Heart left ventricle (tissue), 16 donors: ENCODE measurements at regions not wholly inside any gene's neighbourhood (a gene's known extent, or its start where the extent isn't known, plus 50 kb on each side); places are given as distances from the start of the nearest gene placed in this dataset.

Experiments
- ATAC-seq, 4 donors: fragments of 200-7000 bp; cut with Tn5 transposase; one replicate each; pipeline ENCODE4 v1.9.1; 2020 to 2022; ENCODE audit warnings: moderate library complexity in 4 of 4, mild to moderate bottlenecking in 3 of 4, moderate number of reproducible peaks in 1 of 4
- DNase-seq, 5 donors: peaks; one replicate each; pipeline ENCODE4 v3.0.0-alpha.2; 2020
- H3K27ac ChIP-seq, 12 donors: fragments of 200-600 bp; sonication (generic) in 4 of 12; one replicate each; pipeline versions ENCODE4 v1.5.0 to v1.8.0; 2016 to 2022; ENCODE audit warnings: mild to moderate bottlenecking in 2 of 12
- H3K27me3 ChIP-seq, 9 donors: fragments of 200-600 bp; sonication (generic) in 2 of 9; one replicate each; pipeline versions ENCODE4 v1.5.1 to v1.8.0; 2016 to 2022; ENCODE audit warnings: mild to moderate bottlenecking in 3 of 9
- H3K36me3 ChIP-seq, 9 donors: fragments of 200-600 bp; sonication (generic) in 2 of 9; one replicate each; pipeline versions ENCODE4 v1.5.0 to v1.8.0; 2018 to 2022; ENCODE audit warnings: mild to moderate bottlenecking in 2 of 9
- H3K4me1 ChIP-seq, 12 donors: fragments of 200-600 bp; sonication (generic) in 4 of 12; one replicate each; pipeline versions ENCODE4 v1.5.0 to v1.8.0; 2016 to 2022; ENCODE audit warnings: mild to moderate bottlenecking in 3 of 12
- H3K4me3 ChIP-seq, 12 donors: fragments of 200-600 bp; sonication (generic) in 4 of 12; one replicate each; pipeline versions ENCODE4 v1.5.0 to v1.8.0; 2017 to 2022; ENCODE audit warnings: mild to moderate bottlenecking in 9 of 12, moderate library complexity in 4 of 12
- H3K9me3 ChIP-seq, 12 donors: fragments of 200-600 bp; sonication (generic) in 4 of 12; one replicate each; pipeline versions ENCODE4 v1.5.0 to v1.8.0; 2016 to 2022; ENCODE audit warnings: mild to moderate bottlenecking in 1 of 12
- POLR2A ChIP-seq, 2 donors: fragments of 450-650 bp; IDR thresholded peaks; one replicate each; pipeline ENCODE4 v1.6.1; 2017; ENCODE audit warnings: antibody characterized with exemption in 2 of 2, mild to moderate bottlenecking in 2 of 2, moderate library complexity in 2 of 2
- whole genome bisulfite sequencing, 4 donors: extraction: QIAGEN DNeasy Blood & Tissue Kit in 2 of 4; methylation state at CpG; one replicate each; pipeline versions ENCODE4 v1.1.5 to v1.1.7; 2013 to 2018; 5-methylcytosine and 5-hydroxymethylcytosine counted together
- intact Hi-C, 10 donors: fragments of 100-400 bp; cut with DNase I; formaldehyde crosslinking; loops; one replicate each; pipeline versions ENCODE4 v1.11.1 to v1.14.2; 2022
- TF ChIP-seq, protein P1 (sequence below), 12 donors: fragments of 200-600 bp; sonication (generic) in 4 of 12; IDR thresholded peaks; one replicate each; pipeline versions ENCODE4 v1.5.0 to v1.8.0; 2018 to 2022; ENCODE audit warnings: antibody characterized with exemption in 12 of 12, mild to moderate bottlenecking in 5 of 12
- donor health status: ischemic (EF 13 %, LVEDD 7.1; RV severe dilation, severe dysfunction).
- donor health status: healthy with polysubstance abuse.
- donor health status: DM: no; HTN: yes; CAD: no.
- donor health status: DM: no; HTN: no; CAD: no.
- donor health status: ischemic (EF 25% LVEDD 6.9; RV normal size, moderate dysfunction).
- donor health status: ischemic (EF 25% LVEDD 5.7; RV mildly dilated, moderate dysfunction).
- donor health status: healthy.
- donor health status: DM: yes; HTN: yes; CAD: no.
- donor health status: ischemic (EF 35%, LVEDD 5.7; RV mildly dilated, moderate dysfunction).
- donor health status: nonischemic (EF 11% LVEDD 7.7; RV severe dilation, severe dysfunction).
- donor health status: DM: yes; HTN: yes; CAD: no.
- donor health status: PGD.
- donor health status: ischemic (EF 29% LVEDD 5.4; RV normal size, mild dysfunction).
- donor health status: nonischemic (EF 23%, LVEDD 6.1; RV moderate dilation, normal function).

DNA sequence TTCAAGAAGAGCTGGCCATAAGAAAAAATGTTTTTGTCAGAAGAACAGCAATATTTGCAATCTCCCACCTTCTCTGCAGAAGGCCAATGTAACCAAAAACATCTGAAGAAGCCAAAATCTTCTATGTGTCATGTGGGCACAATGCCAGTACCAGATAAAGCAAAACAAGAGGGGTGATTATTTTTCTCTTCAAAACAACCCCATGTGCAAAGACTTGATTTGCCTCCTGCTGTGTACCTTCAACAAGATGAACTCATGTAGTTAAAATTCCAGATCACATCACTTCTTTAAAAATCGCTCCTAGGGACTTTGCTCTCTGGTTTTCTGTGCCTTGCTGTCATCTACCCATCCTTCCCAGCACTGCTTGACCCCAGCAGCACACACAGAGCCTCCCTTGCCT, 134.0 kb upstream of the MAP3K1 start:
- intact Hi-C loops, result no loop called here
- ATAC-seq, result no peak
- 78 to 88% (median 85%) methylated on average over 1 of the region's 1 CpG for WGBS, 4 donors

DNA sequence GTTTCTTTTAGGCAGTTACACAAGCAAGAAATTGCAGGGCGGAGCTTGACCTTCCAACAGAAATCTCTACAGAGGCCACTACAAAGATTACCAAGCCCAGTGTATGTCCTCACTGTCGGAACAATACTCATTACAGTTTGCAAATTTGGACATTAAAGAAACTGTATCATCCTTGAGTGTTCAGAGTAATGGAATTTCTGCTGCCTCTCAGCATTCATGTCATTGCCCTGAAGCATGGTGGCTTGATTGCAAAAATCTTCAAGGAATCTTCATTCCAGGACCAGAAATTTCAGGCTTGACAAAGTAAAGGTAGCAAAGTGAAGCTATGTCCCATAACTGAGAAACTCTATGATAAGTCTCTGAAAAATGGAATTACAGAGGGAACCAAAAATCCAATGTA, 134.6 kb upstream of the MAP3K1 start:
- no peaks in the 10 kb centered on the region for H3K9me3 ChIP-seq
- no peak for DNase-seq
- no peak for TF ChIP-seq POLR2A (IDR thresholded peaks at IDR 0.05)
- TF ChIP-seq, protein P1, sequence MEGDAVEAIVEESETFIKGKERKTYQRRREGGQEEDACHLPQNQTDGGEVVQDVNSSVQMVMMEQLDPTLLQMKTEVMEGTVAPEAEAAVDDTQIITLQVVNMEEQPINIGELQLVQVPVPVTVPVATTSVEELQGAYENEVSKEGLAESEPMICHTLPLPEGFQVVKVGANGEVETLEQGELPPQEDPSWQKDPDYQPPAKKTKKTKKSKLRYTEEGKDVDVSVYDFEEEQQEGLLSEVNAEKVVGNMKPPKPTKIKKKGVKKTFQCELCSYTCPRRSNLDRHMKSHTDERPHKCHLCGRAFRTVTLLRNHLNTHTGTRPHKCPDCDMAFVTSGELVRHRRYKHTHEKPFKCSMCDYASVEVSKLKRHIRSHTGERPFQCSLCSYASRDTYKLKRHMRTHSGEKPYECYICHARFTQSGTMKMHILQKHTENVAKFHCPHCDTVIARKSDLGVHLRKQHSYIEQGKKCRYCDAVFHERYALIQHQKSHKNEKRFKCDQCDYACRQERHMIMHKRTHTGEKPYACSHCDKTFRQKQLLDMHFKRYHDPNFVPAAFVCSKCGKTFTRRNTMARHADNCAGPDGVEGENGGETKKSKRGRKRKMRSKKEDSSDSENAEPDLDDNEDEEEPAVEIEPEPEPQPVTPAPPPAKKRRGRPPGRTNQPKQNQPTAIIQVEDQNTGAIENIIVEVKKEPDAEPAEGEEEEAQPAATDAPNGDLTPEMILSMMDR (IDR thresholded peaks at IDR 0.05), result no peak
- no peaks in the 10 kb centered on the region for H3K27me3 ChIP-seq
- peaks cover 0 to 32% (median 0%) of the 10 kb centered on the region in 12 donors for H3K4me1 ChIP-seq
- no peak for ATAC-seq
- no peak overlapping the region for H3K4me3 ChIP-seq
- no peak overlapping the region for H3K27ac ChIP-seq
- intact Hi-C loops, result no loop called here
- no peaks in the 10 kb centered on the region for H3K36me3 ChIP-seq
- WGBS, 4 donors, result 91 to 98% (median 94%) methylated on average over 2 of the region's 2 CpGs

More for the DNA sequence above, 134.0 kb upstream of the MAP3K1 start:
- Histone ChIP-seq H3K4me3 (no peak overlapping the region), H3K27me3 (no peaks in the 10 kb centered on the region), H3K4me1 (peaks cover 0 to 38% (median 0%) of the 10 kb centered on the region in 12 donors), H3K36me3 (no peaks in the 10 kb centered on the region), H3K9me3 (no peaks in the 10 kb centered on the region), H3K27ac (no peak overlapping the region)
- TF ChIP-seq, protein P1 (IDR thresholded peaks at IDR 0.05), result no peak
- no peak for TF ChIP-seq POLR2A (IDR thresholded peaks at IDR 0.05)
- no peak for DNase-seq

DNA sequence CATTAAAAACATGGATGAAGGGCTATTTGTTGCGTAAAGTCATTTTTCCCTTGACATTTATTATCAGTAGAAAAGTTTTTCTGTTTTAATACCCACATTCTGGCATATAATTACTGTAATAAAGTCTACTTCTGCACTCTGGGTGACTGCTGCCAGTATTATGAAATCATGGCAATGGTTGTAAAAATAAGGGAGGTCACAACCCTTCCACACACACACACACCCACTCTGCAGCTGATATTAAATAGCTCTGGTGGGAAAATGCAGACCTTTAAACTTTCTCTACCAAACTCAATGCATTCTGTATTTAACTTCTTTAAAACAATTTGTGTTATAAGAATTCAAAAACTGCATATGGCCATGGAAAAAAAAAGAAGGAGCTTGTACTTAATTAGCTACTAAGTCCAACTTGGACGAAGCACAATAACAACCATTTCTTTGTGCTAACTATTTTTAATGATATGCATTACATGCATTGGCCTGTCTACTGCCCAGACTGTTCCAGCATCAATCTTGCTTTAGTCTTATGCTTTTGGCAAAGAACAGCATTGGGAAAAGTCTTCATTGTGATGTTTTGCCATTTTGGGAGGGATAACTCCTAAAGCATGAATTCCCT, 137.6 kb upstream of the MAP3K1 start:
- Histone ChIP-seq H3K9me3 (no peaks in the 10 kb centered on the region), H3K4me1 (peaks cover 0 to 33% (median 0%) of the 10 kb centered on the region in 12 donors), H3K36me3 (no peaks in the 10 kb centered on the region), H3K27ac (peak overlapping the region in 1 of 12 donors; percentile 21), H3K4me3 (no peak overlapping the region), H3K27me3 (no peaks in the 10 kb centered on the region)
- DNase-seq (no peak), ATAC-seq (no peak)
- intact Hi-C loops, result no loop called here
- TF ChIP-seq POLR2A (IDR thresholded peaks at IDR 0.05), result no peak
- TF ChIP-seq, protein P1 (IDR thresholded peaks at IDR 0.05), result no peak
- 84 to 90% (median 85%) methylated on average over 2 of the region's 2 CpGs for WGBS, 4 donors

DNA sequence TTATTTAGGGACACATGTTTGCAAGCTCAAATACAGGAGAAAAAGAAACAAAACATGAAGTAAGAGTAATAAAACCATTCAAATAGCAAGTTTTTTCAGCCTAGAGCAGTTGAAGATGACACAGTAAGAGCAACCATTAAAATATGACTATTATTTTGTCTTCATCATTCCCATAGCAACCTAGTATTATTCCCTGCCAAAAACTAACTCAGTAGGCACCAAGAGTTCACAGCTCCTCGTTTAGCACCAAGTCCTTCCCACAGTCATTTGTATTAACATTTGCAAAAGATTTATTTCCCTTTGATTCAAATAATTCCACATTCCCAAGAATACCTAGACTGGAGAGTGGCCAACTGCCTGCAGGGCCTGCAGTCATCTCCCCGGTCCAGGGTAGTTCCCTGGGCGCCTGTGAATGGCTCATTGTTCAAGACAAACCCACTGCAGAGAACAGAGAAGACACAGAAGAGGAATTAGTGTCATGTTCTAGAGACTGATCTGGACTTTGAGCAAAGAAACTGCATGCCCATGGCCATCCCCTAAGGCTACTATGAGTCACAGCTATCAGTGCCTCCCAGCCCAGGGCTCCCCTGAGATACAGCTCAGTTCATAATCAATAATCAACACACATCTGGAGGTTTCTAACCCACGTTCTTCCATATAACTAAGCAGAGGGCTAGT, 139.1 kb upstream of the MAP3K1 start:
- Histone ChIP-seq H3K9me3 (no peaks in the 10 kb centered on the region), H3K27me3 (no peaks in the 10 kb centered on the region), H3K4me3 (no peak overlapping the region), H3K27ac (no peak overlapping the region), H3K36me3 (no peaks in the 10 kb centered on the region), H3K4me1 (peaks cover 0 to 47% (median 0%) of the 10 kb centered on the region in 12 donors)
- DNase-seq, result no peak
- TF ChIP-seq, protein P1 (IDR thresholded peaks at IDR 0.05), result no peak
- no peak for TF ChIP-seq POLR2A (IDR thresholded peaks at IDR 0.05)
- intact Hi-C loops, result no loop called here
- peak in 1 of 4 donors; percentile 18 for ATAC-seq
- 77 to 87% (median 85%) methylated on average over 4 of the region's 4 CpGs for WGBS, 4 donors
